ENCODE measurements at regions not wholly inside any gene's neighbourhood (a gene's known extent, or its start where the extent isn't known, plus 50 kb on each side); places are given as distances from the start of the nearest gene placed in this dataset.

- no peak for TF ChIP-seq SMC3 (conservative IDR thresholded peaks at IDR 0.05; ENCODE audit: poor library complexity)
- no peak for TF ChIP-seq CTCF (IDR thresholded peaks at IDR 0.05; ENCODE audit: poor library complexity, severe bottlenecking)
- no peak for TF ChIP-seq TAF1 (IDR thresholded peaks at IDR 0.05; ENCODE audit: low read depth)
- TF ChIP-seq REST (IDR thresholded peaks at IDR 0.05; ENCODE audit: borderline replicate concordance), result no peak
- no peak for TF ChIP-seq EP300 (conservative IDR thresholded peaks at IDR 0.05; ENCODE audit: poor library complexity, severe bottlenecking)
- TF ChIP-seq EZH2 (IDR thresholded peaks at IDR 0.05; ENCODE audit: borderline replicate concordance, insufficient read depth, low read length, poor library complexity, severe bottlenecking), result no peak
- no peak for TF ChIP-seq POLR2AphosphoS5 (IDR thresholded peaks at IDR 0.05)
- TF ChIP-seq MXI1 (conservative IDR thresholded peaks at IDR 0.05; ENCODE audit: poor library complexity, severe bottlenecking), result no peak
These were observed 95.1 kb downstream of the MPP7 start for GRCh38 chr10:28207799-28208198.

Data from neural cell (in vitro differentiated cells).